OCI-LY7 (cell line): ENCODE measurements at regions not wholly inside any gene's neighbourhood (a gene's known extent, or its start where the extent isn't known, plus 50 kb on each side); places are given as distances from the start of the nearest gene placed in this dataset.
A peak's percentile ranks its signal among the peaks of the same experiment; 100 is the strongest.

Source experiments
- BruUV-seq: library from RNA; stranded (reverse); fragments of 400-500 nt; replicated peaks from 2 replicates; lab custom pipeline; 2021; lab: Mats Ljungman, UMichigan
- CTCF ChIA-PET: fragments of 300-600 bp; sonication (Branson Sonifier 250); formaldehyde crosslinking; loops from one replicate; lab custom pipeline; 2022; ENCODE audit warnings: antibody characterized with exemption; ENCODE audit not compliant: unreplicated experiment; lab: Charles Lee
- POLR2A ChIA-PET: fragments of 300-600 bp; sonication (Branson Sonifier 250); formaldehyde crosslinking; loops from one replicate; lab custom pipeline; 2022; ENCODE audit warnings: antibody characterized with exemption; lab: Charles Lee
- DNase-seq: peaks from one replicate; pipeline ENCODE4 v3.0.0-alpha.2; 2015; ENCODE audit warnings: low spot score
- H2AFZ ChIP-seq: fragments of 200-600 bp; sonication (generic), shearing (Covaris generic); 2 replicates; pipeline ENCODE4 v1.6.1; 2014; ENCODE audit warnings: mild to moderate bottlenecking, antibody characterized with exemption, low read length, moderate library complexity
- H3K27ac ChIP-seq: fragments of 200-600 bp; sonication (generic); 2 replicates; pipeline ENCODE4 v1.5.1; 2014; ENCODE audit warnings: mixed run types, low read depth, mild to moderate bottlenecking, moderate library complexity, low read length, inconsistent platforms; ENCODE audit not compliant: poor library complexity, severe bottlenecking
- H3K36me3 ChIP-seq: fragments of 200-600 bp; sonication (generic); 2 replicates; pipeline ENCODE4 v1.6.1; 2014; ENCODE audit warnings: mild to moderate bottlenecking, antibody characterized with exemption, low read length, moderate library complexity, mixed read lengths; ENCODE audit not compliant: insufficient read depth
- H3K4me1 ChIP-seq: fragments of 200-600 bp; sonication (generic); 2 replicates; pipeline ENCODE4 v1.5.1; 2014; ENCODE audit warnings: mild to moderate bottlenecking, low read length; ENCODE audit not compliant: insufficient read depth, poor library complexity, severe bottlenecking
- H3K4me2 ChIP-seq: fragments of 200-600 bp; sonication (generic); 2 replicates; pipeline ENCODE4 v1.6.1; 2014; ENCODE audit warnings: mild to moderate bottlenecking, low read length
- H3K4me3 ChIP-seq: fragments of 200-600 bp; sonication (generic); 2 replicates; pipeline ENCODE4 v1.5.1; 2014; ENCODE audit warnings: mild to moderate bottlenecking, low read depth, low read length; ENCODE audit not compliant: poor library complexity, severe bottlenecking
- H3K79me2 ChIP-seq: fragments of 200-600 bp; sonication (generic); 2 replicates; pipeline ENCODE4 v1.6.1; 2016; ENCODE audit warnings: low read depth, mild to moderate bottlenecking, low read length, moderate library complexity, mixed read lengths; ENCODE audit not compliant: insufficient read depth
- H3K9me2 ChIP-seq: fragments of 200-600 bp; sonication (generic); 2 replicates; pipeline ENCODE4 v1.6.1; 2016; ENCODE audit warnings: mild to moderate bottlenecking, low read length, mixed read lengths; ENCODE audit not compliant: insufficient read depth
- H3K9me3 ChIP-seq: fragments of 200-600 bp; sonication (generic); 2 replicates; pipeline ENCODE4 v1.6.1; 2014; ENCODE audit warnings: mild to moderate bottlenecking, mixed run types, low read length, mixed read lengths
- H4K20me1 ChIP-seq: fragments of 200-600 bp; sonication (generic); 2 replicates; pipeline ENCODE4 v1.6.1; 2014; ENCODE audit warnings: mild to moderate bottlenecking, antibody characterized with exemption, low read length, moderate library complexity, mixed read lengths; ENCODE audit not compliant: insufficient read depth
- CTCF ChIP-seq: fragments of 200-600 bp; sonication (generic); conservative IDR thresholded peaks from 2 replicates; pipeline ENCODE4 v1.5.1; 2014; ENCODE audit warnings: mild to moderate bottlenecking, antibody characterized with exemption, low read length, moderate library complexity, mixed read lengths
- EZH2phosphoT487 ChIP-seq: fragments of 200-600 bp; sonication (generic); IDR thresholded peaks from 2 replicates; pipeline ENCODE4 v1.6.1; 2018; ENCODE audit warnings: low read depth, borderline replicate concordance, mild to moderate bottlenecking, mixed run types, antibody characterized with exemption, low read length, moderate library complexity, mixed read lengths
- intact Hi-C: fragments of 100-400 bp; cut with micrococcal nuclease; formaldehyde crosslinking; loops from one replicate; pipeline ENCODE4 v1.10.0; 2022; ENCODE audit not compliant: unreplicated experiment

GRCh38 chr10:118107040-118107439 is 60.3 kb upstream of the RAB11FIP2 start:
- intact Hi-C loops = no loop called here
- CTCF ChIA-PET = no interaction called here
- no TSS peak for BruUV-seq
- H3K9me3 ChIP-seq = no peaks in the 10 kb centered on the region
- H3K27ac ChIP-seq = no peak overlapping the region
- H4K20me1 ChIP-seq = no peaks in the 10 kb centered on the region
- H3K79me2 ChIP-seq = no peaks in the 10 kb centered on the region
- no peaks in the 10 kb centered on the region for H3K9me2 ChIP-seq
- no peak overlapping the region for H2AFZ ChIP-seq
- POLR2A ChIA-PET = interaction anchor here (0.6 kb wide), 1 partner anchor 41 kb away, joined by 4 read pairs; no protein-coding TSS in a partner anchor
- H3K4me2 ChIP-seq = no peak overlapping the region
- H3K4me3 ChIP-seq = no peak overlapping the region
- H3K36me3 ChIP-seq = no peaks in the 10 kb centered on the region
- H3K4me1 ChIP-seq = no peaks in the 10 kb centered on the region
- no peak for DNase-seq
- no peak for TF ChIP-seq EZH2phosphoT487
- TF ChIP-seq CTCF = no peak

- Histone ChIP-seq H4K20me1 (no peaks in the 10 kb centered on the region), H2AFZ (no peak overlapping the region), H3K36me3 (no peaks in the 10 kb centered on the region), H3K9me2 (no peaks in the 10 kb centered on the region), H3K27ac (no peak overlapping the region), H3K79me2 (no peaks in the 10 kb centered on the region), H3K4me2 (no peak overlapping the region), H3K4me1 (no peaks in the 10 kb centered on the region), H3K9me3 (no peaks in the 10 kb centered on the region), H3K4me3 (no peak overlapping the region)
- intact Hi-C loops = no loop called here
- CTCF ChIA-PET = no interaction called here
- BruUV-seq = no TSS peak
- peak; percentile 5 for DNase-seq
- POLR2A ChIA-PET = interaction anchor here (0.6 to 0.8 kb wide), 2 partner anchors 23 to 42 kb away, joined by 3 to 4 read pairs; no protein-coding TSS in a partner anchor
- TF ChIP-seq EZH2phosphoT487 (no peak), CTCF (peak; percentile 62)
These were observed 59.7 kb upstream of the RAB11FIP2 start for GRCh38 chr10:118106426-118106825.

- POLR2A ChIA-PET = no interaction called here
These were observed 55.4 kb upstream of the RAB11FIP2 start for GRCh38 chr10:118102121-118102520.

More at GRCh38 chr10:118102121-118102520, 55.4 kb upstream of the RAB11FIP2 start:
- H3K36me3 ChIP-seq = no peaks in the 10 kb centered on the region
- H3K4me3 ChIP-seq = no peak overlapping the region
- H3K9me2 ChIP-seq = no peaks in the 10 kb centered on the region
- no TSS peak for BruUV-seq
- DNase-seq = no peak
- no peak for TF ChIP-seq CTCF
- no peak for TF ChIP-seq EZH2phosphoT487
- CTCF ChIA-PET = no interaction called here
- H4K20me1 ChIP-seq = no peaks in the 10 kb centered on the region
- no peak overlapping the region for H2AFZ ChIP-seq
- no peak overlapping the region for H3K27ac ChIP-seq
- no peaks in the 10 kb centered on the region for H3K79me2 ChIP-seq
- H3K4me1 ChIP-seq = no peaks in the 10 kb centered on the region
- intact Hi-C loops = no loop called here
- H3K9me3 ChIP-seq = no peaks in the 10 kb centered on the region
- H3K4me2 ChIP-seq = no peak overlapping the region
